Prostate gland (tissue), 2 donors: ENCODE measurements at regions not wholly inside any gene's neighbourhood (a gene's known extent, or its start where the extent isn't known, plus 50 kb on each side); places are given as distances from the start of the nearest gene placed in this dataset.

ENCODE experiments used
- CTCF ChIP-seq, 4 experiments: fragments of 200-600 bp in 2 of 4; fragments of 450-650 bp in 2 of 4; sonication (generic) in 2 of 4; IDR thresholded peaks; 1 replicate in 3 of 4; 2 replicates in 1 of 4; pipeline ENCODE4 v1.5.1; 2016 to 2019; ENCODE audit warnings: antibody characterized with exemption in 4 of 4, mild to moderate bottlenecking in 2 of 4, moderate library complexity in 2 of 4
- POLR2A ChIP-seq: fragments of 450-650 bp; IDR thresholded peaks from one replicate; pipeline ENCODE4 v1.6.1; 2016; ENCODE audit warnings: antibody characterized with exemption, mild to moderate bottlenecking
- POLR2AphosphoS5 ChIP-seq: sonication (generic); formaldehyde crosslinking; IDR thresholded peaks from one replicate; pipeline ENCODE4 v1.6.1; 2017; ENCODE audit warnings: antibody characterized with exemption

- peak; percentile 64 to 98 (median 90) for TF ChIP-seq CTCF (IDR thresholded peaks at IDR 0.05)
- peak; percentile 21 for TF ChIP-seq POLR2A
- TF ChIP-seq POLR2AphosphoS5 = peak; percentile 67
These were observed 93.3 kb downstream of the CD83 start for GRCh38 chr6:14210663-14211561.
